ENCODE measurements at regions not wholly inside any gene's neighbourhood (a gene's known extent, or its start where the extent isn't known, plus 50 kb on each side); places are given as distances from the start of the nearest gene placed in this dataset.

GRCh38 chr13:105403086-105403485 lies 1132.4 kb downstream of the EFNB2 start:
- no peak for DNase-seq

GRCh38 chr13:105395041-105395440 lies 1140.4 kb downstream of the EFNB2 start:
- no peak for DNase-seq

- no peak for DNase-seq
Measured at GRCh38 chr13:105389373-105389772, 1146.1 kb downstream of the EFNB2 start.

GRCh38 chr13:105377452-105377851 lies 1158.0 kb downstream of the EFNB2 start:
- DNase-seq: no peak

- DNase-seq: no peak
Measured at GRCh38 chr13:105370011-105370650, 1165.3 kb downstream of the EFNB2 start.

GRCh38 chr13:105368781-105369180 lies 1166.7 kb downstream of the EFNB2 start:
- DNase-seq: no peak

- DNase-seq: no peak
Measured at GRCh38 chr13:105365831-105366230, 1169.6 kb downstream of the EFNB2 start.

GRCh38 chr13:105365021-105365550 lies 1170.4 kb downstream of the EFNB2 start:
- no peak for DNase-seq

GRCh38 chr13:105364191-105364590 lies 1171.3 kb downstream of the EFNB2 start:
- DNase-seq: no peak

GRCh38 chr13:105363261-105364190 lies 1171.9 kb downstream of the EFNB2 start:
- peak in 1 of 2 donors; percentile 3 for DNase-seq

GRCh38 chr13:105353654-105354053 lies 1181.8 kb downstream of the EFNB2 start:
- no peak for DNase-seq

GRCh38 chr13:105349082-105349723 lies 1186.3 kb downstream of the EFNB2 start:
- no peak for DNase-seq

GRCh38 chr13:105346141-105346775 lies 1189.2 kb downstream of the EFNB2 start:
- DNase-seq: no peak

GRCh38 chr13:105345730-105346129 lies 1189.7 kb downstream of the EFNB2 start:
- no peak for DNase-seq

- DNase-seq: no peak
Measured at GRCh38 chr13:105345131-105345530, 1190.3 kb downstream of the EFNB2 start.

- no peak for DNase-seq
Measured at GRCh38 chr13:105343134-105343806, 1192.2 kb downstream of the EFNB2 start.

- no peak for DNase-seq
Measured at GRCh38 chr13:105342281-105342820, 1193.1 kb downstream of the EFNB2 start.

GRCh38 chr13:105341758-105342157 lies 1193.7 kb downstream of the EFNB2 start:
- no peak for DNase-seq

- no peak for DNase-seq
Measured at GRCh38 chr13:105341256-105341655, 1194.2 kb downstream of the EFNB2 start.

GRCh38 chr13:105340061-105340606 lies 1195.3 kb downstream of the EFNB2 start:
- DNase-seq: no peak

GRCh38 chr13:105338773-105339172 lies 1196.7 kb downstream of the EFNB2 start:
- DNase-seq: no peak

- DNase-seq: no peak
Measured at GRCh38 chr13:105338006-105338405, 1197.5 kb downstream of the EFNB2 start.

Data from inflammatory macrophage treated with lipopolysaccharide for 1 hour (primary cell).